22Rv1 (cell line): ENCODE measurements at regions not wholly inside any gene's neighbourhood (a gene's known extent, or its start where the extent isn't known, plus 50 kb on each side); places are given as distances from the start of the nearest gene placed in this dataset.
"Not testable (repeated sequence)": the region's sequence is repeated elsewhere in the genome, so short reads cannot be mapped to it uniquely, and the experiment has no call there.

Source experiments
- H3K27ac ChIP-seq: fragments of 450-650 bp; 2 replicates; pipeline ENCODE4 v1.5.1; 2017
- ZFX ChIP-seq: fragments of 450-650 bp; IDR thresholded peaks from 2 replicates; pipeline ENCODE4 v1.6.1; 2017; ENCODE audit warnings: antibody characterized with exemption, borderline replicate concordance
- TF ChIP-seq, protein P1 (sequence below): fragments of 450-650 bp; IDR thresholded peaks from 2 replicates; pipeline ENCODE4 v1.5.1; 2017; ENCODE audit warnings: mild to moderate bottlenecking

DNA sequence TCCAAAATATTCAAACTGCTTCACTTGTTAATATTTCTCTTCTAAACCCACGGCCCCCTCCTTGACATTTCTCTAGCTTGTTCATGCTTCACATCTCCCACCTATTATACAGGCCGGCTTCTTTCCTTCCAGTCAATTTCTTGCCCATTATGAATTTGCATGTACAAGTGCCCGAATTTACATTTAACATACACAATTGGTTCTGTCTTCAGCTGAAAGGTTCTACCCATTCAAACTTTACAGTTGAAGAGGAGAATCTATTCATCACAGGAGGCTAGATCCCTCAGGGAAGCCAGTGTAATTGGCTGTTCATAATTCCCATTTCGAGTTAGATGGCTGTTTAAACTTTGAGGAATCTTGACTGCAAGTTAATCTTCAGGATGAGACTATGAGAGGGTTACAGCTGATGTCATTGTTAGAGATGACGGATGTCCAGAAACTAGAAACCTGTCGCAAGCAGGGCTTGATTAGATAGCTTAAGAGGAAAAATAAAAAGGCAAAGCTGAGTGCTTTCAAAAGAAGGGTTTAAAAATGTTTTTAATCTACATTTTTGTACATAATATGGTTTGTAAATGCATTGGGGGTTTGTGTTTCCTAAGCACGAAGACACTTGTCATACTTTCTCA, 157.0 kb downstream of the ADSS2 start:
- no peak overlapping the region for H3K27ac ChIP-seq
- TF ChIP-seq, protein P1, sequence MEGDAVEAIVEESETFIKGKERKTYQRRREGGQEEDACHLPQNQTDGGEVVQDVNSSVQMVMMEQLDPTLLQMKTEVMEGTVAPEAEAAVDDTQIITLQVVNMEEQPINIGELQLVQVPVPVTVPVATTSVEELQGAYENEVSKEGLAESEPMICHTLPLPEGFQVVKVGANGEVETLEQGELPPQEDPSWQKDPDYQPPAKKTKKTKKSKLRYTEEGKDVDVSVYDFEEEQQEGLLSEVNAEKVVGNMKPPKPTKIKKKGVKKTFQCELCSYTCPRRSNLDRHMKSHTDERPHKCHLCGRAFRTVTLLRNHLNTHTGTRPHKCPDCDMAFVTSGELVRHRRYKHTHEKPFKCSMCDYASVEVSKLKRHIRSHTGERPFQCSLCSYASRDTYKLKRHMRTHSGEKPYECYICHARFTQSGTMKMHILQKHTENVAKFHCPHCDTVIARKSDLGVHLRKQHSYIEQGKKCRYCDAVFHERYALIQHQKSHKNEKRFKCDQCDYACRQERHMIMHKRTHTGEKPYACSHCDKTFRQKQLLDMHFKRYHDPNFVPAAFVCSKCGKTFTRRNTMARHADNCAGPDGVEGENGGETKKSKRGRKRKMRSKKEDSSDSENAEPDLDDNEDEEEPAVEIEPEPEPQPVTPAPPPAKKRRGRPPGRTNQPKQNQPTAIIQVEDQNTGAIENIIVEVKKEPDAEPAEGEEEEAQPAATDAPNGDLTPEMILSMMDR: no peak
- TF ChIP-seq ZFX: no peak

GRCh38 chr1:244296003-244296402, 155.7 kb downstream of the ADSS2 start:
- TF ChIP-seq ZFX: no peak
- TF ChIP-seq, protein P1: no peak
- no peak overlapping the region for H3K27ac ChIP-seq

- TF ChIP-seq ZFX: no peak
- TF ChIP-seq, protein P1: no peak
- no peak overlapping the region for H3K27ac ChIP-seq
Observed at GRCh38 chr1:244296447-244296846, 155.3 kb downstream of the ADSS2 start.

DNA sequence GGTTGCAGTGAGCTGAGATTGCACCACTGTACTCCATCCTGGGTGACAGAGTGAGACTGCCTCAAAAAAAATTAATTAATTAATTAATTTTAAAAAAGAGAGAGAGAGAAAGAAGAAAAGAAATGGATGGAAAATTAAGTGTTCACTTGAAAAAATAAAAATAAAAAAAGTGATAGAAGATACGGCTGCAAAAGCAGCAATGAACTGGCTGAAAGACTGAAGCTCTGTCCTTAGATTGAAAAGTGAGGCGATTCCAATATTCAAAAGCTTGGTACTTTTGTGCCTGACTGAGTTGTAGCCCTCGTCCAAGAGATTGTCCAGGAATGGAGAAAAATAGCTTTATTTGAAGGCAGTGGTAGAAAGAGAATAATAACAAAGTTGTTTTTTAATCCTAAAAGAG, 154.6 kb downstream of the ADSS2 start:
- no peak overlapping the region for H3K27ac ChIP-seq
- TF ChIP-seq, protein P1: no peak

DNA sequence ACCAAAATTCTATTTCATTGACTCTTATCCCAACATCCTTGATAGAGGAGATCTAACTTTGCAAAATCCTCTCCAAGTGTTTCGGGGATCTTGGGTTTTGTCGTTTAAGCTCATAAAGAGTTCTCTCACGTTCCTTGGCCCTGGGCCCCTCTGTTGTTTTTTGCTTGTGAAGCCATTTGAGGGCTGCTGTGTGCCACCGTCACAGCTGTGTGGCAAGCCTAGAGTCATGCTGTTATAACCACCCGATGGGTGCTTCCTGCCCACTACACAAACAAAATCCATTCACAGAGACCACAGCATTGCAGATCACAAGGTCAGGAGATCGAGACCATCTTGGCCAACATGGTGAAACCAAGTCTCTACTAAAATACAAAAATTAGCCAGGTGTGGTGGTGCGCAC, 154.1 kb downstream of the ADSS2 start:
- no peak for TF ChIP-seq ZFX

DNA sequence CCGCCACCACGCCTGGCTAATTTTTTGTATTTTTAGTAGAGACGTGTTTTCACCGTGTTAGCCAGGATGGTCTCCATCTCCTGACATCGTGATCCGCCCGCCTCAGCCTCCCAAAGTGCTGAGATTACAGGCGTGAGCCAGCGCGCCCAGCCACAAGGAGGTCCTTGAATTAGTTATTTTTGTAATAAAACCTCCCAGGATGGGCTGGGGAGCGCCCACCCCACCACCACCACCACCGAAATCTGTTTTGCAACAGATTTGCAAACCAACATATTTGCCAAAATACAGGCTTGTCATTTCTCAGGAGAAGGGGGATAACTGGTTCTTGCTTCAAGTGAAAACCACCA, 151.7 kb downstream of the ADSS2 start:
- not testable (repeated sequence) for H3K27ac ChIP-seq

More for the DNA sequence above, 154.1 kb downstream of the ADSS2 start:
- no peak overlapping the region for H3K27ac ChIP-seq

DNA sequence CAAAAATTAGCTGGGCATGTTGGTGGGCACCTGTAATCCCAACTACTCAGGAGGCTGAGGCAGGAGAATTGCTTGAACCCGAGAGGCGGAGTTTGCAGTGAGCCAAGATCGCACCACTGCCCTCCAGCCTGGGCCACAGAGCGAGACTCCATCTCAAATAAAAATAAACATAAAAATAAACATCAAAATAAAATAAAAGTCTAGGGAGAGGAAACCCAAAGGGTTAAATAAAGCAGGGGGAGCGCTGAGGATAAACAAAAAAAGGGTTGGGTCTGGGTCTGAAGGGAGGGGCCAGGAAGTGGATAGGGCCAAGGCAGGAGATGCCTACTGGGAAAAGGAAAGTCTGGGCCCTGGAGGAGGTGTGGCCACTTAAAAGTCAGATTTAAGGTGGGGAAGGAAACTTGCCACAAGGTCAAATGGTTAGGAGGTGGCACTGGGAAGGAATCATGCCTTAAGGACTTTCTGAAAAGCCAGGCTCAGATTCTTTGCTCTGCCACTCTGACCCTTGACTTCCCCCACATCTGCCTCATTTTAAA, 150.0 kb downstream of the ADSS2 start:
- TF ChIP-seq, protein P1: no peak
- TF ChIP-seq ZFX: no peak
- H3K27ac ChIP-seq: no peak overlapping the region

- no peak overlapping the region for H3K27ac ChIP-seq
- TF ChIP-seq ZFX: no peak
- TF ChIP-seq, protein P1: no peak
Observed at GRCh38 chr1:244302876-244303609, 148.7 kb downstream of the ADSS2 start.
